ENCODE measurements at regions not wholly inside any gene's neighbourhood (a gene's known extent, or its start where the extent isn't known, plus 50 kb on each side); places are given as distances from the start of the nearest gene placed in this dataset.

DNA sequence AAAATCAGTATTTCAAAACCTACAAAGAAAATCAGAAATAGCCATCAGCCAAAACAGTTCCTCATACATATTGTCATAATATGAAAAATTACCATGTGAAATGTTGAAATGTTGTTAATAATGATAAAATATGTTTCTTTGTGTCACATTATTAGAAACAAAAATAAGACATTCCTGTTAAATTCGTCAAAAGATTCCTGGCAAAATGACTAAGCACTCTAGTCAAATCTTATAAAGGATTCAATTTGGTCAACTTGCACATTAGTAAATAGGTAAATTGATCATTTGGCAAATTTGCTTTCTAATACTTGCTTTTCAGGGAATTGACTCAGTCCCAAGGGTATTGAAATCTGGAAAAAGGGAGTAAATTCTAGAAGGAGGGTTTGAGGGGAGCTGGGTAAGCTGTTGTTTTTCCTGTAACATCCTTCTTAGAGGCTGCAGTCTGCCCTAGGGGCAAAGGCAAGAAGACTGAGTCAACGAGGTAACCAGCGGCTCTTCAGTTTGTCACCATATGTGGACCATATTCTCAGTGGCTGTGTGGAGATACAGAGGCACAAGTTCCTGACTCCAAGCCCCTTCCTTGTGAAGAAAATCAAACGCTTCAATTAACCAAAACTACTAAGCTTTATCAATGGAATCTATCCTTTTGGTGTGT, 482.3 kb downstream of the TNS1 start:
- no peak for TF ChIP-seq POLR2A (IDR thresholded peaks at IDR 0.05)
- TF ChIP-seq, protein P1, sequence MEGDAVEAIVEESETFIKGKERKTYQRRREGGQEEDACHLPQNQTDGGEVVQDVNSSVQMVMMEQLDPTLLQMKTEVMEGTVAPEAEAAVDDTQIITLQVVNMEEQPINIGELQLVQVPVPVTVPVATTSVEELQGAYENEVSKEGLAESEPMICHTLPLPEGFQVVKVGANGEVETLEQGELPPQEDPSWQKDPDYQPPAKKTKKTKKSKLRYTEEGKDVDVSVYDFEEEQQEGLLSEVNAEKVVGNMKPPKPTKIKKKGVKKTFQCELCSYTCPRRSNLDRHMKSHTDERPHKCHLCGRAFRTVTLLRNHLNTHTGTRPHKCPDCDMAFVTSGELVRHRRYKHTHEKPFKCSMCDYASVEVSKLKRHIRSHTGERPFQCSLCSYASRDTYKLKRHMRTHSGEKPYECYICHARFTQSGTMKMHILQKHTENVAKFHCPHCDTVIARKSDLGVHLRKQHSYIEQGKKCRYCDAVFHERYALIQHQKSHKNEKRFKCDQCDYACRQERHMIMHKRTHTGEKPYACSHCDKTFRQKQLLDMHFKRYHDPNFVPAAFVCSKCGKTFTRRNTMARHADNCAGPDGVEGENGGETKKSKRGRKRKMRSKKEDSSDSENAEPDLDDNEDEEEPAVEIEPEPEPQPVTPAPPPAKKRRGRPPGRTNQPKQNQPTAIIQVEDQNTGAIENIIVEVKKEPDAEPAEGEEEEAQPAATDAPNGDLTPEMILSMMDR (IDR thresholded peaks at IDR 0.05): no peak
- no peak overlapping the region for H3K4me3 ChIP-seq

DNA sequence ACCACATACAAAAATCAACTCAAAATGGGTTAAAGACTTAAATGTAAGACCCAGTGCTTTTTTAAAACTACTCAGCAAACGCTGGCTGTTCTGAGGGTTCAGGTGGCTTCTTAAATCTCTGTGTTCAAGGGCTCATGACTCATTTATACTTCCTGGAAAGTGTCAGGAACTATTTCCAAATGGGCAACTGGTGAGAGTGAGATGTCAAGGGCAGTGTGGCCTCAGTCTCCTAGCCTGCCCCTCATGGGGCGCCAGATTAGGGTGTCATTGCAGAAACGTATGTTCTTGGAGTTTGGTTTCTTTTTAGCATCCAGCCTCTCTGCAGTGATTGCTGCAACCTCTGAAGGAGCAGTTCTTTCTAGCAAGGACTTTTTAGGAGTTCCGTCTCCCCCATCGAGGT, 485.4 kb downstream of the TNS1 start:
- DNase-seq (no peak), ATAC-seq (no peak)
- Histone ChIP-seq H3K27ac (no peak overlapping the region), H3K27me3 (no peaks in the 10 kb centered on the region), H3K4me1 (no peaks in the 10 kb centered on the region), H3K36me3 (no peaks in the 10 kb centered on the region), H3K4me3 (no peak overlapping the region), H3K9me3 (no peaks in the 10 kb centered on the region)
- intact Hi-C loops (cut with DNase I): loop anchor here in 1 of 2 donors (10.0 kb wide), 1 partner anchor 833 kb away; no protein-coding TSS in a partner anchor
- TF ChIP-seq, protein P1 (IDR thresholded peaks at IDR 0.05): no peak
- TF ChIP-seq POLR2A (IDR thresholded peaks at IDR 0.05): no peak
- WGBS (ENCODE audit: insufficient coverage, low coverage, low lambda C conversion rate, missing lambda C conversion rate): 78% methylated on average over 5 of the region's 5 CpGs

More for the DNA sequence above, 482.3 kb downstream of the TNS1 start:
- H3K36me3 ChIP-seq: no peaks in the 10 kb centered on the region
- DNase-seq: no peak
- no peak overlapping the region for H3K27ac ChIP-seq
- ATAC-seq: no peak
- H3K4me1 ChIP-seq: no peaks in the 10 kb centered on the region
- WGBS (ENCODE audit: insufficient coverage, low coverage, low lambda C conversion rate, missing lambda C conversion rate): 48% methylated on average over 3 of the region's 4 CpGs
- no peaks in the 10 kb centered on the region for H3K27me3 ChIP-seq
- intact Hi-C loops (cut with DNase I): no loop called here
- no peaks in the 10 kb centered on the region for H3K9me3 ChIP-seq

DNA sequence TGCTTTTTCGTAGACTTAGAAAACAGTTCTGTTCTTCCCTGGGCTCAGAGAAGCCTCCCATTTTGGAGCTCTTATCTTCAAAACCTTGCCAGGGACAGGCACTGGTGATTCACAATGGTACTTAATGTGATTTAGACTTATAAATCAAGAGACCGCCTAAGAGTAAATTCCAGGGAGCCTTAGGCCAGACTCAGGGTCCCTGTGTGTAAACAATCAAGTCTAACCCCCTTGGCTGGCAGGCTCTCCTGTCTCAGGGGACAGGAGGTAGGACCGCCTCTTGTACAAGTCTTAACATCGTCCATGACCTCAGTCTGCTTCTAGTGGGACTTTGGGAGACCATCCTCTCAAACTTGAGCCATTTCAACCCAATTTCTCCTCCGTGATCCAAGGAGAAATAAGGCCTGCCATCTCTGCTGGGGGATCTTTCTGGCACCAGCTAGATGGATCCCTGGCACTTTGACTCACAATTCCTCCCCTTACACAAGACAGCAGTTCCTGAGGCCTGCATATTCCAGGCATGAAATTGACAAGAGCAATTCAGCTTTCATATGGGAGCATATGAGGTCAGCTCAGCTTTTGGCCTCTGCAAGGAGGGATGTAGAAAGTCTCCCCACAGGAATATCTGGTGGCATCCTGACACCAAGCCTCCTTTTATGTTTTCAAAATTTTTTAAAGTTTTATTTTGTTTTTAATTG, 487.0 kb downstream of the TNS1 start:
- 78% methylated on average over 2 of the region's 5 CpGs for WGBS (ENCODE audit: insufficient coverage, low coverage, low lambda C conversion rate, missing lambda C conversion rate)
- Histone ChIP-seq H3K9me3 (no peaks in the 10 kb centered on the region), H3K36me3 (no peaks in the 10 kb centered on the region), H3K4me1 (no peaks in the 10 kb centered on the region), H3K27ac (no peak overlapping the region), H3K27me3 (no peaks in the 10 kb centered on the region), H3K4me3 (no peak overlapping the region)
- no peak for DNase-seq
- no peak for ATAC-seq
- TF ChIP-seq POLR2A (IDR thresholded peaks at IDR 0.05): no peak
- TF ChIP-seq, protein P1 (IDR thresholded peaks at IDR 0.05): no peak
- intact Hi-C loops (cut with DNase I): loop anchor here in 1 of 2 donors (10.0 kb wide), 1 partner anchor 831 kb away; no protein-coding TSS in a partner anchor

DNA sequence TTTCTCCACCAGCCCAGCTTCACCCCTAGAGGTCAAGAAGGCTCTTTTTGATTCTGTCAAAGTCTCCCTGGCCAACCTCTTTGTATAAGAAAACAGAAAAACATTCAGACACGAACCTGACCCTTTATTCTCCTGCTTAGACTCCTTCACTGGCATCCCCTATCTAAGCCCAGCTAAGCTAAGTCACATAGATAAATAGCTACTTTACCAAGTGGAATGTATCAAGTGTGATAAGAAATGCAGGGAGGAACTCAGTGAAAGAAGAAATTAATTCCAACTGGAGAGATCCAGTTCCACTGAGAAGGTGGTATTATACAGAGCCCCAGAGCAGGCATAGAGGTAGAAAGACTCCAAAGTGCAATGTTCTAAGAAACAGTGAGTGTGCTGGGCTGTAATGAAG, 489.5 kb downstream of the TNS1 start:
- DNase-seq: no peak

More for the DNA sequence above, 489.5 kb downstream of the TNS1 start:
- Histone ChIP-seq H3K4me1 (no peaks in the 10 kb centered on the region), H3K36me3 (no peaks in the 10 kb centered on the region), H3K27ac (no peak overlapping the region), H3K4me3 (no peak overlapping the region), H3K27me3 (no peaks in the 10 kb centered on the region), H3K9me3 (no peaks in the 10 kb centered on the region)
- WGBS (ENCODE audit: insufficient coverage, low coverage, low lambda C conversion rate, missing lambda C conversion rate): 25% methylated on average over 1 of the region's 1 CpG
- intact Hi-C loops (cut with DNase I): loop anchor here in 1 of 2 donors (10.0 kb wide), 1 partner anchor 828 kb away; no protein-coding TSS in a partner anchor
- no peak for TF ChIP-seq POLR2A (IDR thresholded peaks at IDR 0.05)
- TF ChIP-seq, protein P1 (IDR thresholded peaks at IDR 0.05): no peak
- ATAC-seq: no peak
